OCI-LY7 (cell line): ENCODE measurements at regions not wholly inside any gene's neighbourhood (a gene's known extent, or its start where the extent isn't known, plus 50 kb on each side); places are given as distances from the start of the nearest gene placed in this dataset.

ENCODE experiments used
- CTCF ChIP-seq: fragments of 200-600 bp; sonication (generic); conservative IDR thresholded peaks from 2 replicates; pipeline ENCODE4 v1.5.1; 2014; ENCODE audit warnings: mild to moderate bottlenecking, antibody characterized with exemption, low read length, moderate library complexity, mixed read lengths
- EZH2phosphoT487 ChIP-seq: fragments of 200-600 bp; sonication (generic); IDR thresholded peaks from 2 replicates; pipeline ENCODE4 v1.6.1; 2018; ENCODE audit warnings: low read depth, borderline replicate concordance, mild to moderate bottlenecking, mixed run types, antibody characterized with exemption, low read length, moderate library complexity, mixed read lengths

DNA sequence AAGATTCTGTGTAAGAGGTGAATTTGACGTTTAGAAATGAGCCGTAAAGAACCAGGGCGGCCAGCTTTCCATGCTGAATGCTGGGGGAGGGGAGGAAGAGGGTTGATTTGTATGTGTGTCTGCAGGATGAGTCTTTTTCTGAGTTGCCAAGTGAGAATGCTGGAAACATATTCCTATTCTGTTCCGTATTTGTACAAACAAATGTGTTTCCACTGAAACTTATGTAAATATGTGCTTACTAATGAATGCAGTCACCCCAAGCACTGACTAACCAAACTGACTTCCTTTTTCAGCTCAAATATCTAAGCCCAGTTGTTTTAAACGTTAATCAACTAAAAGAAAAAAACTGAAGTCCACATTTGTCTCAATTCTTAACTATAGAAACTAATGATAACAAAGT lies 74.9 kb upstream of the APCDD1 start:
- no peak for TF ChIP-seq CTCF
- TF ChIP-seq EZH2phosphoT487, result no peak
